GM23338 (cell line): ENCODE measurements at regions not wholly inside any gene's neighbourhood (a gene's known extent, or its start where the extent isn't known, plus 50 kb on each side); places are given as distances from the start of the nearest gene placed in this dataset.

Source experiments
- ATAC-seq: fragments of 200-7000 bp; cut with Tn5 transposase; 3 replicates; pipeline ENCODE4 v1.9.1; 2020
- DNase-seq: peaks from one replicate; pipeline ENCODE4 v3.0.0-alpha.2; 2015; ENCODE audit warnings: low spot score
- H2AFZ ChIP-seq: fragments of 200-600 bp; sonication (generic); 2 replicates; pipeline ENCODE4 v1.8.0; 2016; ENCODE audit warnings: antibody characterized with exemption, mild to moderate bottlenecking, moderate library complexity
- H3F3A ChIP-seq: fragments of 200-600 bp; sonication (generic); replicated peaks from 2 replicates; pipeline ENCODE4 v1.8.0; 2017; ENCODE audit warnings: antibody characterized with exemption, mixed run types, low read depth
- H3K27ac ChIP-seq: fragments of 200-600 bp; sonication (generic); 2 replicates; pipeline ENCODE4 v1.6.1; 2016; ENCODE audit warnings: low read depth
- H3K27me3 ChIP-seq: fragments of 200-600 bp; sonication (generic); 2 replicates; pipeline ENCODE4 v1.8.0; 2016; ENCODE audit warnings: mild to moderate bottlenecking, mixed run types, moderate library complexity; ENCODE audit not compliant: insufficient read depth
- H3K36me3 ChIP-seq: fragments of 200-600 bp; sonication (generic); 2 replicates; pipeline ENCODE4 v1.8.0; 2016; ENCODE audit warnings: mild to moderate bottlenecking; ENCODE audit not compliant: insufficient read depth
- H3K4me1 ChIP-seq: fragments of 200-600 bp; sonication (generic); 2 replicates; pipeline ENCODE4 v1.8.0; 2016; ENCODE audit warnings: mild to moderate bottlenecking, moderate library complexity; ENCODE audit not compliant: insufficient read depth
- H3K4me2 ChIP-seq: fragments of 200-600 bp; sonication (generic); 2 replicates; pipeline ENCODE4 v1.7.1; 2017; ENCODE audit warnings: mixed run types
- H3K4me3 ChIP-seq: fragments of 200-600 bp; sonication (generic); 2 replicates; pipeline ENCODE4 v1.6.1; 2016; ENCODE audit warnings: mixed run types
- H3K79me2 ChIP-seq: fragments of 200-600 bp; sonication (generic); replicated peaks from 2 replicates; pipeline ENCODE4 v1.8.0; 2017; ENCODE audit warnings: mild to moderate bottlenecking; ENCODE audit not compliant: insufficient read depth
- H3K9me2 ChIP-seq: fragments of 200-600 bp; sonication (generic); 2 replicates; pipeline ENCODE4 v1.8.0; 2017; ENCODE audit not compliant: insufficient read depth
- H4K20me1 ChIP-seq: fragments of 200-600 bp; sonication (generic); replicated peaks from 2 replicates; pipeline ENCODE4 v1.8.0; 2017; ENCODE audit warnings: mild to moderate bottlenecking; ENCODE audit not compliant: insufficient read depth
- H3K27ac Mint-ChIP-seq: 2 replicates; pipeline ENCODE4 v1.8.0; 2020; ENCODE audit warnings: inconsistent platforms, mild to moderate bottlenecking, moderate library complexity, mixed read lengths
- H3K27me3 Mint-ChIP-seq: 3 replicates; pipeline ENCODE4 v1.8.0; 2022; ENCODE audit warnings: low read depth, mild to moderate bottlenecking, moderate library complexity, mixed read lengths, inconsistent platforms; ENCODE audit not compliant: insufficient read depth, poor library complexity
- H3K36me3 Mint-ChIP-seq: 3 replicates; pipeline ENCODE4 v1.8.0; 2021; ENCODE audit warnings: low read depth, mild to moderate bottlenecking, inconsistent platforms, moderate library complexity, mixed read lengths
- H3K4me1 Mint-ChIP-seq: 3 replicates; pipeline ENCODE4 v1.8.0; 2020; ENCODE audit warnings: mild to moderate bottlenecking, inconsistent platforms, mixed read lengths
- H3K4me3 Mint-ChIP-seq: 3 replicates; pipeline ENCODE4 v1.8.0; 2021; ENCODE audit warnings: moderate library complexity, mild to moderate bottlenecking, inconsistent platforms, mixed read lengths
- H3K9me3 Mint-ChIP-seq: 3 replicates; pipeline ENCODE4 v1.8.0; 2020; ENCODE audit warnings: moderate library complexity, mild to moderate bottlenecking, inconsistent platforms, mixed read lengths
- CREB1 ChIP-seq: fragments of 250-450 bp; sonication (Bioruptor Pico); IDR thresholded peaks from 2 replicates; pipeline ENCODE4 v1.5.0; 2020; ENCODE audit warnings: low read depth, mild to moderate bottlenecking, moderate library complexity
- CTCF ChIP-seq, 2 experiments: fragments of 200-600 bp in 1 of 2; sonication (generic) in 1 of 2; conservative IDR thresholded peaks; 2 replicates each; pipeline versions ENCODE4 v1.5.1 to v1.6.1; 2016 to 2017; ENCODE audit warnings: antibody characterized with exemption in 2 of 2, low read depth in 2 of 2, mild to moderate bottlenecking in 2 of 2, moderate library complexity in 1 of 2
- ETS1 ChIP-seq: IDR thresholded peaks from 2 replicates; pipeline ENCODE4 v1.6.1; 2016; ENCODE audit warnings: antibody characterized with exemption
- EZH2 ChIP-seq: fragments of 200-600 bp; sonication (generic); IDR thresholded peaks from one replicate; pipeline ENCODE4 v1.8.0; 2017; ENCODE audit warnings: antibody characterized with exemption, mild to moderate bottlenecking, low read depth; ENCODE audit not compliant: unreplicated experiment
- EZH2phosphoT487 ChIP-seq: fragments of 200-600 bp; sonication (generic); IDR thresholded peaks from one replicate; pipeline ENCODE4 v1.8.1; 2018; ENCODE audit warnings: antibody characterized with exemption; ENCODE audit not compliant: unreplicated experiment
- JUNB ChIP-seq: IDR thresholded peaks from one replicate; pipeline ENCODE4 v1.6.1; 2016; ENCODE audit warnings: antibody characterized with exemption; ENCODE audit not compliant: unreplicated experiment
- NANOG ChIP-seq: IDR thresholded peaks from 2 replicates; pipeline ENCODE4 v1.6.1; 2016; ENCODE audit warnings: antibody characterized with exemption, borderline replicate concordance
- POLR2AphosphoS5 ChIP-seq: IDR thresholded peaks from 2 replicates; pipeline ENCODE4 v1.6.1; 2016; ENCODE audit warnings: antibody characterized with exemption, low read depth
- REST ChIP-seq: IDR thresholded peaks from one replicate; pipeline ENCODE4 v1.6.1; 2018; ENCODE audit warnings: antibody characterized with exemption; ENCODE audit not compliant: unreplicated experiment
- STAT1 ChIP-seq: IDR thresholded peaks from one replicate; pipeline ENCODE4 v1.6.1; 2016; ENCODE audit warnings: antibody characterized with exemption; ENCODE audit not compliant: unreplicated experiment
- ZNF114 ChIP-seq: fragments of 250-450 bp; sonication (Bioruptor Pico); IDR thresholded peaks from 2 replicates; pipeline ENCODE4 v1.5.0; 2020; ENCODE audit warnings: mild to moderate bottlenecking, moderate library complexity
- ZNF331 ChIP-seq: fragments of 250-450 bp; sonication (Bioruptor Pico); IDR thresholded peaks from 2 replicates; pipeline ENCODE4 v1.5.0; 2020; ENCODE audit warnings: low read depth, mild to moderate bottlenecking, moderate library complexity
- ZNF462 ChIP-seq: fragments of 250-450 bp; sonication (Bioruptor Pico); IDR thresholded peaks from 2 replicates; pipeline ENCODE4 v1.5.0; 2020; ENCODE audit warnings: mild to moderate bottlenecking, moderate library complexity

GRCh38 chr6:63389191-63389844 is 69.5 kb upstream of the LGSN start:
- Mint-ChIP-seq H3K9me3 (peaks cover 35% of the 10 kb centered on the region), H3K4me1 (no peaks in the 10 kb centered on the region), H3K4me3 (no peak overlapping the region), H3K27ac (no peak overlapping the region), H3K27me3 (peaks cover 2% of the 10 kb centered on the region), H3K36me3 (0 out of 3 replicates have a peak, but pooled peaks cover 3% of the 10 kb centered on the region)
- Histone ChIP-seq H3K36me3 (no peaks in the 10 kb centered on the region), H3F3A (no peaks in the 10 kb centered on the region), H3K4me1 (no peaks in the 10 kb centered on the region), H3K27ac (no peak overlapping the region), H3K4me2 (no peak overlapping the region), H2AFZ (no peak overlapping the region), H4K20me1 (no peaks in the 10 kb centered on the region), H3K27me3 (no peaks in the 10 kb centered on the region), H3K4me3 (no peak overlapping the region), H3K79me2 (no peaks in the 10 kb centered on the region), H3K9me2 (no peaks in the 10 kb centered on the region)
- ATAC-seq, result no peak
- TF ChIP-seq REST (no peak), NANOG (no peak), EZH2phosphoT487 (no peak), CTCF (conservative IDR thresholded peaks at IDR 0.05; ENCODE audit: low read depth in 2 of 2) (no peak), ETS1 (no peak), ZNF462 (CRISPR knock-in tag) (no peak), ZNF114 (CRISPR knock-in tag) (no peak), ZNF331 (CRISPR knock-in tag) (no peak), JUNB (no peak), CREB1 (CRISPR knock-in tag) (no peak), EZH2 (no peak), STAT1 (no peak), POLR2AphosphoS5 (no peak)
- no peak for DNase-seq
